ENCODE measurements at regions not wholly inside any gene's neighbourhood (a gene's known extent, or its start where the extent isn't known, plus 50 kb on each side); places are given as distances from the start of the nearest gene placed in this dataset.

GRCh38 chr10:111373696-111374095 lies 296.9 kb downstream of the ADRA2A start:
- TF ChIP-seq CBX2 (IDR thresholded peaks at IDR 0.05; ENCODE audit: borderline replicate concordance, low read depth) (no peak), PHF8 (IDR thresholded peaks at IDR 0.05; ENCODE audit: borderline replicate concordance, low read depth) (no peak), ESRRA (IDR thresholded peaks at IDR 0.05; ENCODE audit: borderline replicate concordance, low read length) (no peak), RFX5 (IDR thresholded peaks at IDR 0.05) (no peak), EHF (CRISPR knock-in tag; IDR thresholded peaks at IDR 0.05) (no peak), RNF2 (IDR thresholded peaks at IDR 0.05; ENCODE audit: borderline replicate concordance, low read depth) (no peak), MYC (IDR thresholded peaks at IDR 0.05; ENCODE audit: borderline replicate concordance, low read length) (no peak), FOSB (CRISPR knock-in tag; IDR thresholded peaks at IDR 0.05) (no peak), TP53 (CRISPR knock-in tag; IDR thresholded peaks at IDR 0.05) (no peak), POLR2AphosphoS2 (conservative IDR thresholded peaks at IDR 0.05; ENCODE audit: low read length) (no peak), SMC3 (IDR thresholded peaks at IDR 0.05) (no peak), BCL3 (IDR thresholded peaks at IDR 0.05) (no peak), HEYL (CRISPR knock-in tag; IDR thresholded peaks at IDR 0.05) (no peak), JUN (IDR thresholded peaks at IDR 0.05) (no peak)

GRCh38 chr10:111379534-111380187 lies 302.8 kb downstream of the ADRA2A start:
- ChIA-PET POLR2A (no interaction called here), CTCF (no interaction called here)
- H3K9me3 ChIP-seq, result no peaks in the 10 kb centered on the region
- no peak overlapping the region for H3K4me3 ChIP-seq
- no peak overlapping the region for H3K27ac ChIP-seq
- TF ChIP-seq MAZ (IDR thresholded peaks at IDR 0.05; ENCODE audit: borderline replicate concordance, low read depth, low read length), result no peak
- TF ChIP-seq FOSL2 (IDR thresholded peaks at IDR 0.05), result no peak
- TF ChIP-seq FOSL2 (CRISPR knock-in tag; IDR thresholded peaks at IDR 0.05), result no peak
- no peak for TF ChIP-seq BCL3 (IDR thresholded peaks at IDR 0.05)
- no peak for TF ChIP-seq E2F6 (IDR thresholded peaks at IDR 0.05; ENCODE audit: borderline replicate concordance, low read depth)
- no peak for TF ChIP-seq HOXB5 (CRISPR knock-in tag; IDR thresholded peaks at IDR 0.05)
- no peak for TF ChIP-seq CTCF (IDR thresholded peaks at IDR 0.05)
- no peak for TF ChIP-seq POLR2A (IDR thresholded peaks at IDR 0.05; ENCODE audit: low read length)
- TF ChIP-seq TFCP2L1 (CRISPR knock-in tag; IDR thresholded peaks at IDR 0.05), result no peak
- no peak for TF ChIP-seq ZFP36 (IDR thresholded peaks at IDR 0.05; ENCODE audit: borderline replicate concordance, partially characterized antibody)
- no peak for TF ChIP-seq TP53 (CRISPR knock-in tag; IDR thresholded peaks at IDR 0.05)
- TF ChIP-seq CEBPB (IDR thresholded peaks at IDR 0.05), result no peak
- TF ChIP-seq RAD21 (conservative IDR thresholded peaks at IDR 0.05 in 1 of 2, IDR thresholded peaks at IDR 0.05 in 1 of 2), result no peak
- no peak for TF ChIP-seq POLR2AphosphoS2 (conservative IDR thresholded peaks at IDR 0.05; ENCODE audit: low read length)
- TF ChIP-seq ZNF302 (CRISPR knock-in tag; IDR thresholded peaks at IDR 0.05), result no peak
- TF ChIP-seq EHF (CRISPR knock-in tag; IDR thresholded peaks at IDR 0.05), result no peak
- no peak for TF ChIP-seq PBX3 (IDR thresholded peaks at IDR 0.05)
- no peak for TF ChIP-seq CBX8 (IDR thresholded peaks at IDR 0.05)
- 0% methylated on average over 2 of the region's 2 CpGs for WGBS (ENCODE audit: missing lambda C conversion rate)
- ATAC-seq (no peak), DNase-seq (ENCODE audit: low read depth in 1 of 2, low spot score in 1 of 2) (no peak), FAIRE-seq (no peak)
- H3K4me2 ChIP-seq, result no peak overlapping the region
- H3K4me1 ChIP-seq, result no peaks in the 10 kb centered on the region

More at GRCh38 chr10:111373696-111374095, 296.9 kb downstream of the ADRA2A start:
- no peak overlapping the region for H3K4me2 ChIP-seq
- FAIRE-seq, result no peak
- no peak overlapping the region for H3K4me3 ChIP-seq
- H3K4me1 ChIP-seq, result no peaks in the 10 kb centered on the region
- CTCF ChIA-PET, result interaction anchor here (1.0 kb wide), 1 partner anchor 744 kb away, joined by 3 read pairs; no protein-coding TSS in a partner anchor
- 5% methylated on average over 1 of the region's 1 CpG for WGBS (ENCODE audit: missing lambda C conversion rate)
- H3K27ac ChIP-seq, result no peak overlapping the region
- ATAC-seq, result no peak
- no peak for DNase-seq (ENCODE audit: low read depth in 1 of 2, low spot score in 1 of 2)
- POLR2A ChIA-PET, result no interaction called here
- no peaks in the 10 kb centered on the region for H3K9me3 ChIP-seq
